ENCODE measurements at regions not wholly inside any gene's neighbourhood (a gene's known extent, or its start where the extent isn't known, plus 50 kb on each side); places are given as distances from the start of the nearest gene placed in this dataset.

- TF ChIP-seq, protein P1, sequence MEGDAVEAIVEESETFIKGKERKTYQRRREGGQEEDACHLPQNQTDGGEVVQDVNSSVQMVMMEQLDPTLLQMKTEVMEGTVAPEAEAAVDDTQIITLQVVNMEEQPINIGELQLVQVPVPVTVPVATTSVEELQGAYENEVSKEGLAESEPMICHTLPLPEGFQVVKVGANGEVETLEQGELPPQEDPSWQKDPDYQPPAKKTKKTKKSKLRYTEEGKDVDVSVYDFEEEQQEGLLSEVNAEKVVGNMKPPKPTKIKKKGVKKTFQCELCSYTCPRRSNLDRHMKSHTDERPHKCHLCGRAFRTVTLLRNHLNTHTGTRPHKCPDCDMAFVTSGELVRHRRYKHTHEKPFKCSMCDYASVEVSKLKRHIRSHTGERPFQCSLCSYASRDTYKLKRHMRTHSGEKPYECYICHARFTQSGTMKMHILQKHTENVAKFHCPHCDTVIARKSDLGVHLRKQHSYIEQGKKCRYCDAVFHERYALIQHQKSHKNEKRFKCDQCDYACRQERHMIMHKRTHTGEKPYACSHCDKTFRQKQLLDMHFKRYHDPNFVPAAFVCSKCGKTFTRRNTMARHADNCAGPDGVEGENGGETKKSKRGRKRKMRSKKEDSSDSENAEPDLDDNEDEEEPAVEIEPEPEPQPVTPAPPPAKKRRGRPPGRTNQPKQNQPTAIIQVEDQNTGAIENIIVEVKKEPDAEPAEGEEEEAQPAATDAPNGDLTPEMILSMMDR (conservative IDR thresholded peaks at IDR 0.05 in 1 of 2, IDR thresholded peaks at IDR 0.05 in 1 of 2; ENCODE audit: low read depth in 1 of 2, low read length in 2 of 2): no peak
- TF ChIP-seq EZH2 (IDR thresholded peaks at IDR 0.05; ENCODE audit: low read length, missing control alignments): no peak
Observed at GRCh38 chr4:124861761-124862160, 149.2 kb upstream of the ANKRD50 start.

Measured in fibroblast of lung (primary cell).